PFSK-1 (cell line): ENCODE measurements at regions not wholly inside any gene's neighbourhood (a gene's known extent, or its start where the extent isn't known, plus 50 kb on each side); places are given as distances from the start of the nearest gene placed in this dataset.

ENCODE experiments used
- FOXP2 ChIP-seq: optimal IDR thresholded peaks from 2 replicates; pipeline ENCODE3; 2011; ENCODE audit warnings: borderline replicate concordance, control low read depth, inconsistent platforms; ENCODE audit not compliant: insufficient read depth; ENCODE audit errors: extremely low read length, extremely low read depth
- POLR2AphosphoS5 ChIP-seq: IDR thresholded peaks from 2 replicates; pipeline ENCODE4 v1.6.1; 2012; ENCODE audit warnings: low read depth, mild to moderate bottlenecking, control low read depth, low read length, moderate library complexity
- REST ChIP-seq, 2 experiments: IDR thresholded peaks; 2 replicates each; pipeline versions ENCODE4 v1.6.1 to v1.8.0; 2011 to 2012; ENCODE audit warnings: low read depth in 2 of 2, low read length in 2 of 2, control low read depth in 1 of 2, inconsistent platforms in 1 of 2, mild to moderate bottlenecking in 1 of 2, moderate library complexity in 1 of 2; ENCODE audit not compliant: insufficient read depth in 1 of 2
- SIN3A ChIP-seq: IDR thresholded peaks from 2 replicates; pipeline ENCODE4 v1.6.1; 2012; ENCODE audit warnings: mild to moderate bottlenecking, low read length, moderate library complexity, borderline replicate concordance; ENCODE audit not compliant: insufficient read depth
- TAF1 ChIP-seq: IDR thresholded peaks from 2 replicates; pipeline ENCODE4 v1.6.1; 2012; ENCODE audit warnings: low read length, control low read depth, borderline replicate concordance; ENCODE audit not compliant: insufficient read depth

- TF ChIP-seq TAF1 = no peak
- no peak for TF ChIP-seq POLR2AphosphoS5
- TF ChIP-seq SIN3A = no peak
- TF ChIP-seq REST (IDR thresholded peaks at IDR 0.05; ENCODE audit: insufficient read depth in 1 of 2, low read depth in 2 of 2, low read length in 2 of 2) = no peak
- TF ChIP-seq FOXP2 = no peak
Measured at GRCh38 chr4:126954537-126955291, 678.0 kb upstream of the INTU start.

GRCh38 chr4:126955292-126956183 lies 677.2 kb upstream of the INTU start:
- no peak for TF ChIP-seq TAF1

- no peak for TF ChIP-seq REST (IDR thresholded peaks at IDR 0.05; ENCODE audit: insufficient read depth in 1 of 2, low read depth in 2 of 2, low read length in 2 of 2)
- no peak for TF ChIP-seq SIN3A
Measured at GRCh38 chr4:126956184-126956897, 676.4 kb upstream of the INTU start.

- no peak for TF ChIP-seq SIN3A
- no peak for TF ChIP-seq FOXP2
- no peak for TF ChIP-seq TAF1
- TF ChIP-seq POLR2AphosphoS5 = no peak
- TF ChIP-seq REST (IDR thresholded peaks at IDR 0.05; ENCODE audit: insufficient read depth in 1 of 2, low read depth in 2 of 2, low read length in 2 of 2) = no peak
Measured at GRCh38 chr4:126957556-126957955, 675.2 kb upstream of the INTU start.

- no peak for TF ChIP-seq POLR2AphosphoS5
Measured at GRCh38 chr4:126957987-126958386, 674.8 kb upstream of the INTU start.

- no peak for TF ChIP-seq POLR2AphosphoS5
- no peak for TF ChIP-seq TAF1
- no peak for TF ChIP-seq REST (IDR thresholded peaks at IDR 0.05; ENCODE audit: insufficient read depth in 1 of 2, low read depth in 2 of 2, low read length in 2 of 2)
- TF ChIP-seq SIN3A = no peak
- no peak for TF ChIP-seq FOXP2
Measured at GRCh38 chr4:126958482-126958881, 674.3 kb upstream of the INTU start.
